ENCODE measurements at regions not wholly inside any gene's neighbourhood (a gene's known extent, or its start where the extent isn't known, plus 50 kb on each side); places are given as distances from the start of the nearest gene placed in this dataset.

DNA sequence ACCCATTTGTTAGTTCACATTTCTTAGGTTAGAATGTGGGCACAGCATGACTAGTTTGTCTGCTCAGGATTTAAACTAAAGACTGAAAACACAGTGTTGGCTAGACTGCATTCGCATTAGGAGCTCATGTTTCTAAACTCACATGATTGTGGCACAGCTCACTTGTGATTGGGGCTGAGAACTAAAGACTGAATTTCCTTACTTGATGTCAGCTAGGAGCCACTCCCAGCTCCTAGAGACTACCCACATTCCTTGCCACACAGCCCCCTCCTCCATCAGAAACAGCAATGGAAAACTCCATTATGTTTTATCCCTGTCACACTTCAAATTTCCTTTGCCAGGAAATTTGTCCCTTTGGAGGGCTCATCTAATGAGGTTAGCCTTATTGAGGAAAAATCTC lies 170.2 kb upstream of the NUDT6 start:
- H3K4me3 Mint-ChIP-seq (ENCODE audit: unreplicated experiment): no peak overlapping the region
- H3K27ac Mint-ChIP-seq (ENCODE audit: unreplicated experiment): no peak overlapping the region
- TF ChIP-seq, protein P1, sequence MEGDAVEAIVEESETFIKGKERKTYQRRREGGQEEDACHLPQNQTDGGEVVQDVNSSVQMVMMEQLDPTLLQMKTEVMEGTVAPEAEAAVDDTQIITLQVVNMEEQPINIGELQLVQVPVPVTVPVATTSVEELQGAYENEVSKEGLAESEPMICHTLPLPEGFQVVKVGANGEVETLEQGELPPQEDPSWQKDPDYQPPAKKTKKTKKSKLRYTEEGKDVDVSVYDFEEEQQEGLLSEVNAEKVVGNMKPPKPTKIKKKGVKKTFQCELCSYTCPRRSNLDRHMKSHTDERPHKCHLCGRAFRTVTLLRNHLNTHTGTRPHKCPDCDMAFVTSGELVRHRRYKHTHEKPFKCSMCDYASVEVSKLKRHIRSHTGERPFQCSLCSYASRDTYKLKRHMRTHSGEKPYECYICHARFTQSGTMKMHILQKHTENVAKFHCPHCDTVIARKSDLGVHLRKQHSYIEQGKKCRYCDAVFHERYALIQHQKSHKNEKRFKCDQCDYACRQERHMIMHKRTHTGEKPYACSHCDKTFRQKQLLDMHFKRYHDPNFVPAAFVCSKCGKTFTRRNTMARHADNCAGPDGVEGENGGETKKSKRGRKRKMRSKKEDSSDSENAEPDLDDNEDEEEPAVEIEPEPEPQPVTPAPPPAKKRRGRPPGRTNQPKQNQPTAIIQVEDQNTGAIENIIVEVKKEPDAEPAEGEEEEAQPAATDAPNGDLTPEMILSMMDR (IDR thresholded peaks at IDR 0.05; ENCODE audit: unreplicated experiment): no peak
- H3K36me3 Mint-ChIP-seq (ENCODE audit: low read depth, unreplicated experiment): peaks cover 16% of the 10 kb centered on the region
- H3K4me1 Mint-ChIP-seq (ENCODE audit: unreplicated experiment): peaks cover 2% of the 10 kb centered on the region
- DNase-seq (ENCODE audit: low spot score): no peak
- H3K27me3 Mint-ChIP-seq (ENCODE audit: unreplicated experiment): no peaks in the 10 kb centered on the region
- no peaks in the 10 kb centered on the region for H3K9me3 Mint-ChIP-seq (ENCODE audit: unreplicated experiment)

DNA sequence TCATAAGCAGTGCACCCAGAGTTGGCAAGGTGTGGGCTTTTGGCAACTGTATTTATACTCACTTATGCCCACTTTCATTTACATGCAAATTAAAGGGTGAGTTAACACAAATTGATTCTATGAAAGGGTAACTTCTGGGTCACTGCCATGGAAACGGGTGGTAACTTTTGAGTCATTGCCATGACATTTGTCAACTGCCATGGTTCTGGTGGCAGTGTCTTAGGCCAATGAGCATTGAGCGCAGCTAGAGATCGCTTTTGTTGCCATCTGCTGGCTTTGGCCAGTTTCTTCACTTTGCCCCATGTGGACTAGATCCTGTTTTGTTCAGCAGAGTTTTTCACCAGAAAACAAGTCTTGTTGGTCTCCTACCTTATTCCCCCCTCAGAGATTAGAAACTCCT lies 170.8 kb upstream of the NUDT6 start:
- TF ChIP-seq, protein P1 (IDR thresholded peaks at IDR 0.05; ENCODE audit: unreplicated experiment): no peak
- H3K9me3 Mint-ChIP-seq (ENCODE audit: unreplicated experiment): no peaks in the 10 kb centered on the region
- DNase-seq (ENCODE audit: low spot score): no peak
- H3K4me3 Mint-ChIP-seq (ENCODE audit: unreplicated experiment): no peak overlapping the region
- no peaks in the 10 kb centered on the region for H3K27me3 Mint-ChIP-seq (ENCODE audit: unreplicated experiment)
- peaks cover 2% of the 10 kb centered on the region for H3K4me1 Mint-ChIP-seq (ENCODE audit: unreplicated experiment)
- H3K27ac Mint-ChIP-seq (ENCODE audit: unreplicated experiment): no peak overlapping the region
- peaks cover 11% of the 10 kb centered on the region for H3K36me3 Mint-ChIP-seq (ENCODE audit: low read depth, unreplicated experiment)

DNA sequence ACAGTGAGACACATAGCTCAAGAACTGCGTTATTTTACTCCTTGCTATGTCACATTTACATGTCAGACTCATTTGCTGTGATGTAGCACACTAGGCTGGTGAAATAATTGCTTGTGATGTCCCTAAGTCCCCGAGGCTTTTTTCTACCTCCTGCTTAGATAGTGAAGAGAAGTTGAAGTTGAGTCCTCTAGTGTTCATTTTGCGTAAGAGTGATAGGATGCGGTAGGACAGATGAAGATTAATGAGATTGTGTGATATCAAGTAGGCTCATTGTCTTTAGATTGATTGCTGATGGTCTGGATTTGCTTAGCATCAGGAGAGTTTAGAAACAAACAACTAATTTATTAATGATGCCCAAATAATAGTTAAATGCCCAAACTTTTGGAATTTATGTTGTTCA lies 173.6 kb upstream of the NUDT6 start:
- DNase-seq (ENCODE audit: low spot score): peak; percentile 22
- TF ChIP-seq, protein P1 (IDR thresholded peaks at IDR 0.05; ENCODE audit: unreplicated experiment): peak; percentile 35
- Mint-ChIP-seq H3K27me3 (ENCODE audit: unreplicated experiment) (no peaks in the 10 kb centered on the region), H3K36me3 (ENCODE audit: low read depth, unreplicated experiment) (peaks cover 4% of the 10 kb centered on the region), H3K4me3 (ENCODE audit: unreplicated experiment) (no peak overlapping the region), H3K4me1 (ENCODE audit: unreplicated experiment) (no peaks in the 10 kb centered on the region), H3K9me3 (ENCODE audit: unreplicated experiment) (no peaks in the 10 kb centered on the region), H3K27ac (ENCODE audit: unreplicated experiment) (peak overlapping the region; percentile 37)

DNA sequence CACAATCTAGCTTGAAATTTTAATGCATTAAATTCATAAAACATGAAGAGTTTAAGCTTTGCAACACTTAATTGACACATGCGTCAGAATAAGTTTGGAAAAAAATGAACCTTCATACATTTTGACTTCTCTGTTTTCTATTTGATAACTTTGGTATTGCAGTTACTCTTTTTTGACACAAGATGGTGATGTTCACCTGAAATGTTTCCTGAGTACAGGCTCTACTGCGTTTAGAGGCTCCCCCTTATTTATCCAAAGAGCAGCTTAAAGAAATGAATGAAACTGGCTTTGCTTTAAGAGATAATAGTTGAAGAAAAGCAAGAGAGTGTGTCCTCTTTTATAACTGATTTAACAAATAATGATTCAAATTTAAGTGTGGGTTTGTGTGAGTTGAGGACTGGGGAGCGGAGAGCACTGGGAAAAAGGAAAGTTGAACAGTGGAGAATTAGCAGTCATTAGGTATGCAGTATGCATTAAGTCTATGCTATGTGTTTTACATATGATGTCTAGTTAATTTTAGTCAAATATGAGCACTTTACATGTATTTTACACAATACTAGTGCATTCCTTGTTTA lies 180.6 kb upstream of the NUDT6 start:
- TF ChIP-seq, protein P1 (IDR thresholded peaks at IDR 0.05; ENCODE audit: unreplicated experiment): peak; percentile 84
- Mint-ChIP-seq H3K36me3 (ENCODE audit: low read depth, unreplicated experiment) (no peaks in the 10 kb centered on the region), H3K4me3 (ENCODE audit: unreplicated experiment) (no peak overlapping the region), H3K4me1 (ENCODE audit: unreplicated experiment) (no peaks in the 10 kb centered on the region), H3K27me3 (ENCODE audit: unreplicated experiment) (no peaks in the 10 kb centered on the region), H3K27ac (ENCODE audit: unreplicated experiment) (no peak overlapping the region), H3K9me3 (ENCODE audit: unreplicated experiment) (no peaks in the 10 kb centered on the region)
- no peak for DNase-seq (ENCODE audit: low spot score)

DNA sequence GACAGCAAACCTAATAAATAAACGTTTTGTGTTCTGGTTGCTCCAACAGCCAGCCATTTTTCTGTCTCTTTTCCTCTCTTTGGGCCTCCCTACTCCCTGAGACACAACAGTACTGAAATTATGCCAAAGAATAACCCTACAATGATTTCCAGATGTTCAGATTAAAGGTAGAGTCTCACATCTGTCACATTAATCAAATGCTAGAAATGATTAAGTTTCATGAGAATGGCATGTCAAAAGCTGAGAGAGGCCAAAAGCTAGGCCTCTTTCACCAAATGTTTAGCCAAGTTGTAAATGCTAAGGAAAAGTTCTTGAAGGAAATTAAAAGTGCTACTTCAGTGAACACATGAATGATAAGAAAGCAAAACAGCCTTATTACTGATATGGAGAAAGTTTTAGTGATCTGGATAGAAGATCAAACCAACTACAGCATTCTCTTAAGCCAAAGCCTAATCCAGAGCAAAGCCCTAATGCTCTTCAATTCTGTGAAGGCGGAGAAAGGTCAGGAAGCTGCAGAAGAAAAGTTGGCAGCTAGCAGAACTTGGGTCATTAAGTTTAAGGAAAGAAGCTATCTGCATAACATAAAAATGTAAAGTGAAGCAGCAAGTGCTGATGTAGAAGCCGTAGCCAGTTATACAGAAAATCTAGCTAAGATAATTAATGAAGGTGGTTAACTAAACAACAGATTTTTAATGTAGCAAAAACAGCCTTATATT lies 182.1 kb upstream of the NUDT6 start:
- Mint-ChIP-seq H3K27me3 (ENCODE audit: unreplicated experiment) (no peaks in the 10 kb centered on the region), H3K4me3 (ENCODE audit: unreplicated experiment) (no peak overlapping the region), H3K4me1 (ENCODE audit: unreplicated experiment) (no peaks in the 10 kb centered on the region), H3K27ac (ENCODE audit: unreplicated experiment) (no peak overlapping the region), H3K36me3 (ENCODE audit: low read depth, unreplicated experiment) (no peaks in the 10 kb centered on the region), H3K9me3 (ENCODE audit: unreplicated experiment) (no peaks in the 10 kb centered on the region)
- DNase-seq (ENCODE audit: low spot score): no peak
- TF ChIP-seq, protein P1 (IDR thresholded peaks at IDR 0.05; ENCODE audit: unreplicated experiment): no peak

All from endothelial cell (in vitro differentiated cells).